HG03575 (cell line): ENCODE measurements at regions not wholly inside any gene's neighbourhood (a gene's known extent, or its start where the extent isn't known, plus 50 kb on each side); places are given as distances from the start of the nearest gene placed in this dataset.

Experiments
- ATAC-seq: cut with Tn5 transposase; IDR thresholded peaks from one replicate; pipeline ENCODE4 v1.9.1; 2021; ENCODE audit not compliant: unreplicated experiment, insufficient number of reproducible peaks, low FRiP score; ENCODE audit errors: extremely low read depth

- ATAC-seq = no peak
Measured at GRCh38 chr18:24913507-24914170, 438.3 kb downstream of the ZNF521 start.

GRCh38 chr18:24914171-24914525 is 437.8 kb downstream of the ZNF521 start:
- ATAC-seq = no peak

GRCh38 chr18:24914685-24915084 is 437.3 kb downstream of the ZNF521 start:
- no peak for ATAC-seq

GRCh38 chr18:24915547-24915946 is 436.4 kb downstream of the ZNF521 start:
- ATAC-seq = no peak

GRCh38 chr18:24917767-24918166 is 434.2 kb downstream of the ZNF521 start:
- no peak for ATAC-seq

GRCh38 chr18:24918257-24918656 is 433.7 kb downstream of the ZNF521 start:
- ATAC-seq = no peak

- ATAC-seq = no peak
Measured at GRCh38 chr18:24919181-24919797, 432.7 kb downstream of the ZNF521 start.

GRCh38 chr18:24922491-24922890 is 429.5 kb downstream of the ZNF521 start:
- ATAC-seq = no peak

- no peak for ATAC-seq
Measured at GRCh38 chr18:24923138-24923537, 428.8 kb downstream of the ZNF521 start.

- ATAC-seq = no peak
Measured at GRCh38 chr18:24924066-24924716, 427.8 kb downstream of the ZNF521 start.

- no peak for ATAC-seq
Measured at GRCh38 chr18:24926649-24927048, 425.3 kb downstream of the ZNF521 start.

GRCh38 chr18:24928301-24928878 is 423.6 kb downstream of the ZNF521 start:
- ATAC-seq = no peak

- no peak for ATAC-seq
Measured at GRCh38 chr18:24930478-24930877, 421.5 kb downstream of the ZNF521 start.

GRCh38 chr18:24930971-24931370 is 421.0 kb downstream of the ZNF521 start:
- ATAC-seq = no peak

GRCh38 chr18:24933345-24933744 is 418.6 kb downstream of the ZNF521 start:
- ATAC-seq = no peak

GRCh38 chr18:24934258-24934932 is 417.6 kb downstream of the ZNF521 start:
- ATAC-seq = no peak

- no peak for ATAC-seq
Measured at GRCh38 chr18:24935008-24935407, 417.0 kb downstream of the ZNF521 start.

GRCh38 chr18:24935896-24936295 is 416.1 kb downstream of the ZNF521 start:
- no peak for ATAC-seq

GRCh38 chr18:24936691-24937090 is 415.3 kb downstream of the ZNF521 start:
- no peak for ATAC-seq
